HepG2 (cell line): ENCODE measurements at regions not wholly inside any gene's neighbourhood (a gene's known extent, or its start where the extent isn't known, plus 50 kb on each side); places are given as distances from the start of the nearest gene placed in this dataset.

Experiments used
- ATAC-seq: fragments of 200-7000 bp; cut with Tn5 transposase; 3 replicates; pipeline ENCODE4 v1.9.1; 2020; ENCODE audit warnings: mild to moderate bottlenecking, moderate library complexity
- BruUV-seq: library from RNA; stranded (reverse); fragments of 400-500 nt; replicated peaks from 2 replicates; lab custom pipeline; 2021; lab: Mats Ljungman, UMichigan
- CTCF ChIA-PET: fragments of 300-600 bp; formaldehyde crosslinking; extraction: SDS; loops from one replicate; lab custom pipeline; 2021; ENCODE audit warnings: low total read pairs, inconsistent platforms, low intra/inter-chr PET ratio; lab: Yijun Ruan, JAX
- POLR2A ChIA-PET: fragments of 350-600 bp; sonication (Branson Sonifier 250); formaldehyde crosslinking; loops from one replicate; lab custom pipeline; 2020; ENCODE audit warnings: antibody characterized with exemption, inconsistent platforms; lab: Yijun Ruan, JAX
- DNase-seq: peaks from one replicate; pipeline ENCODE4 v3.0.0-alpha.2; 2015; ENCODE audit warnings: low spot score
- FAIRE-seq: peaks from 3 replicates; lab custom pipeline; 2011; peaks lifted over from hg19 to GRCh38; lab: Jason Lieb, UNC
- H2AFZ ChIP-seq: one replicate; pipeline ENCODE4 v1.6.1; 2011; ENCODE audit warnings: low read length, inconsistent platforms
- H3K27ac ChIP-seq: fragments of 300-600 bp; 3 replicates; pipeline ENCODE4 v1.8.0; 2011; ENCODE audit warnings: mixed run types, mild to moderate bottlenecking, mixed read lengths, low read length, inconsistent platforms; ENCODE audit not compliant: insufficient read depth; ENCODE audit errors: extremely low read length
- H3K27me3 ChIP-seq, 2 experiments: fragments of 200-600 bp in 1 of 2; 2 replicates in 1 of 2; 3 replicates in 1 of 2; pipeline versions ENCODE4 v1.6.0 to v1.8.0; 2011; ENCODE audit warnings: low read length in 2 of 2, mild to moderate bottlenecking in 2 of 2, moderate library complexity in 2 of 2, inconsistent platforms in 1 of 2; ENCODE audit not compliant: insufficient read depth in 2 of 2, control insufficient read depth in 1 of 2
- H3K36me3 ChIP-seq, 2 experiments: fragments of 200-600 bp in 1 of 2; replicated peaks in 1 of 2; 2 replicates in 1 of 2; 3 replicates in 1 of 2; pipeline versions ENCODE4 v1.5.1 to v1.8.0; 2011; ENCODE audit warnings: low read length in 2 of 2, inconsistent platforms in 1 of 2; ENCODE audit not compliant: insufficient read depth in 2 of 2, control insufficient read depth in 1 of 2
- H3K4me1 ChIP-seq: 2 replicates; pipeline ENCODE4 v1.5.1; 2012; ENCODE audit warnings: low read length, inconsistent platforms; ENCODE audit not compliant: insufficient read depth
- H3K4me2 ChIP-seq: 2 replicates; pipeline ENCODE4 v1.6.0; 2011; ENCODE audit warnings: low read depth, low read length, inconsistent platforms
- H3K4me3 ChIP-seq, 3 experiments: fragments of 200-600 bp in 1 of 3; sonication (generic), shearing (Covaris generic) in 1 of 3; replicated peaks in 1 of 3; 2 replicates each; pipeline ENCODE4 v1.5.1; 2011 to 2016; ENCODE audit warnings: low read length in 3 of 3, inconsistent platforms in 2 of 3, low read depth in 2 of 3, mild to moderate bottlenecking in 2 of 3, control low read depth in 1 of 3, mixed read lengths in 1 of 3; ENCODE audit not compliant: insufficient read depth in 1 of 3
- H3K79me2 ChIP-seq: one replicate; pipeline ENCODE4 v1.6.1; 2011; ENCODE audit warnings: low read length, inconsistent platforms; ENCODE audit not compliant: insufficient read depth
- H3K9ac ChIP-seq: 2 replicates; pipeline ENCODE4 v1.6.0; 2011; ENCODE audit warnings: mild to moderate bottlenecking, low read depth, low read length, inconsistent platforms; ENCODE audit not compliant: insufficient read depth
- H3K9me3 ChIP-seq: 2 replicates; pipeline ENCODE4 v1.5.1; 2012; ENCODE audit warnings: mild to moderate bottlenecking, low read length
- H4K20me1 ChIP-seq: 2 replicates; pipeline ENCODE4 v1.6.0; 2011; ENCODE audit warnings: inconsistent platforms, mild to moderate bottlenecking, low read length, moderate library complexity; ENCODE audit not compliant: insufficient read depth
- GTF3A ChIP-seq: sonication (generic); formaldehyde crosslinking; conservative IDR thresholded peaks from 2 replicates; pipeline ENCODE4 v1.4.0; 2020; ENCODE audit warnings: mild to moderate bottlenecking, missing genetic modification reagents
- HMGA1 ChIP-seq: sonication (generic); formaldehyde crosslinking; conservative IDR thresholded peaks from 2 replicates; pipeline ENCODE4 v1.4.0; 2020; ENCODE audit warnings: missing genetic modification reagents
- JARID2 ChIP-seq: sonication (generic); formaldehyde crosslinking; IDR thresholded peaks from 2 replicates; pipeline ENCODE4 v1.8.1; 2023; ENCODE audit warnings: missing genetic modification reagents, inconsistent platforms; ENCODE audit not compliant: insufficient replicate concordance
- LRRFIP1 ChIP-seq: sonication (generic); formaldehyde crosslinking; conservative IDR thresholded peaks from 2 replicates; pipeline ENCODE4 v1.4.0; 2020; ENCODE audit warnings: missing genetic modification reagents
- STAG1 ChIP-seq: sonication (generic); formaldehyde crosslinking; IDR thresholded peaks from 2 replicates; pipeline ENCODE4 v1.4.0; 2020; ENCODE audit warnings: missing genetic modification reagents
- ZFP62 ChIP-seq: sonication (generic); formaldehyde crosslinking; IDR thresholded peaks from 2 replicates; pipeline ENCODE4 v1.4.0; 2020; ENCODE audit warnings: missing genetic modification reagents
- ZNF280B ChIP-seq: sonication (generic); formaldehyde crosslinking; IDR thresholded peaks from 2 replicates; pipeline ENCODE4 v1.5.0; 2020; ENCODE audit warnings: missing genetic modification reagents, mild to moderate bottlenecking, borderline replicate concordance
- ZNF431 ChIP-seq: sonication (generic); formaldehyde crosslinking; IDR thresholded peaks from 2 replicates; pipeline ENCODE4 v1.9.0; 2022; ENCODE audit warnings: missing genetic modification reagents, low read depth, mild to moderate bottlenecking, borderline replicate concordance
- ZNF790 ChIP-seq: sonication (generic); formaldehyde crosslinking; IDR thresholded peaks from 2 replicates; pipeline ENCODE4 v1.8.0; 2022; ENCODE audit warnings: missing genetic modification reagents, mild to moderate bottlenecking, borderline replicate concordance
- WGBS: methylation state at CpG from one replicate; pipeline ENCODE4 v1.1.6; 2017; ENCODE audit warnings: low lambda C conversion rate; 5-methylcytosine and 5-hydroxymethylcytosine counted together
- in situ Hi-C: cut with HindIII; loops from 2 replicates; pipeline ENCODE4 v1.10.0; 2017; ENCODE audit warnings: low pct_unique_long_range_greater_than_20kb; ENCODE audit not compliant: extremely low pct_ligation_motif_present
- intact Hi-C: fragments of 100-400 bp; cut with micrococcal nuclease; formaldehyde crosslinking; loops from one replicate; pipeline ENCODE4 v1.10.0; 2022; ENCODE audit not compliant: unreplicated experiment

- no peak for FAIRE-seq
- intact Hi-C loops, result loop anchor here (10.0 kb wide), 2 partner anchors 141 to 581 kb away; no protein-coding TSS in a partner anchor
- no peaks in the 10 kb centered on the region for H3K79me2 ChIP-seq
These were observed 65.5 kb upstream of the PMAIP1 start for GRCh38 chr18:59834267-59834666.

More at GRCh38 chr18:59834267-59834666, 65.5 kb upstream of the PMAIP1 start:
- ATAC-seq, result no peak
- Histone ChIP-seq H3K9me3 (no peaks in the 10 kb centered on the region), H3K9ac (no peak overlapping the region), H2AFZ (no peak overlapping the region), H3K4me3 (no peak overlapping the region), H3K36me3 (no peaks in the 10 kb centered on the region), H3K27me3 (peaks cover 0 to 6% of the 10 kb centered on the region in 2 experiments; a peak in 1 of 5 replicates), H3K27ac (no peak overlapping the region), H3K4me2 (no peak overlapping the region), H3K4me1 (no peaks in the 10 kb centered on the region), H4K20me1 (no peaks in the 10 kb centered on the region)
- ChIA-PET CTCF (no interaction called here), POLR2A (no interaction called here)
- no TSS peak for BruUV-seq
- in situ Hi-C loops, result loop anchor here (25.0 kb wide), 1 partner anchor 703 kb away; no protein-coding TSS in a partner anchor
- TF ChIP-seq LRRFIP1 (CRISPR knock-in tag), result no peak
- TF ChIP-seq ZNF431 (CRISPR knock-in tag), result no peak
- TF ChIP-seq ZFP62, result no peak
- TF ChIP-seq JARID2, result no peak
- TF ChIP-seq GTF3A (CRISPR knock-in tag), result no peak
- TF ChIP-seq ZNF280B, result no peak
- TF ChIP-seq ZNF790 (CRISPR knock-in tag), result no peak
- no peak for TF ChIP-seq HMGA1 (CRISPR knock-in tag)
- no peak for TF ChIP-seq STAG1
- 4% methylated on average over 3 of the region's 3 CpGs for WGBS
- DNase-seq, result no peak
